ENCODE measurements at regions not wholly inside any gene's neighbourhood (a gene's known extent, or its start where the extent isn't known, plus 50 kb on each side); places are given as distances from the start of the nearest gene placed in this dataset.
"Not testable (repeated sequence)": the region's sequence is repeated elsewhere in the genome, so short reads cannot be mapped to it uniquely, and the experiment has no call there.

GRCh38 chr16:63410594-63410993 is 1374.4 kb upstream of the CDH8 start:
- no peak for DNase-seq

GRCh38 chr16:63403792-63404191 is 1367.6 kb upstream of the CDH8 start:
- DNase-seq, result no peak

- DNase-seq, result not testable (repeated sequence)
Measured at GRCh38 chr16:63388277-63388676, 1352.0 kb upstream of the CDH8 start.

- no peak for DNase-seq
Measured at GRCh38 chr16:63385714-63386432, 1349.6 kb upstream of the CDH8 start.

DNA sequence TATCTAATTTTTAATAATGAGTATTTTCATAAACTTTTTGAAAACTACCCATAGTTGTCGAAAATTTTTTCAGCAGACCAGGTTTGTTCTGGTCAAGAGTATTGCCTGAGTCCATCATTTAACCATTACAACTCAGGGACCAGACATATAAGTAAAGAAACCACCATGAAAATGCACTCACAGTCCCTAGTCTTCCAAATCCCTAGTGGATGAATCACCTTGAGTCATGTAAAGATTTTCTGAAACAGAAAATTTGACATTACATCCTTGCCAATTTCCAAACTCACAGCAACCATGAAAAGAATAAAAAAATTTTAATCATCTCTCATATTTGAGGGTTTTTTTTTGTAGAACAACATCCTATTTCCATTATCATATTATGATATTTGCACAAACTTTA is 1337.5 kb upstream of the CDH8 start:
- DNase-seq, result no peak

GRCh38 chr16:63372815-63373214 is 1336.6 kb upstream of the CDH8 start:
- DNase-seq, result no peak

DNA sequence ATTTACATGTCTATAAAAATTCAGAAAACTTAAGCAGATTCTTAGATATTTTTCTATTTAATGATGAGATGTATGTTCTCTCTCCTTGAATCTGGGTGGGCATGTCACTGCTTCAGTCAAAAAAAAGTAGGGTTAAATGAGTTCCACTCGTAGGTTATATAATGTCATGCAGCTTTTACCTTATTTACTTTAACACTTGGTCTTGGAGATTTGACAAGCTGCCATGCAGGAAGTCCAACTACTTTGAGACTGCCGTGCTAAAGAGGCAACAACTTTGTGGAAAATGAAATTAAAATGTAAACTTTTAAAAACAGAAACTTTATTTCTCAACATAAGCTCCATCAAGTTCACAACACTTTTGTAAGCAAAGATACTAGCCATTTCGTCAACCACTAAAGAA is 1336.0 kb upstream of the CDH8 start:
- no peak for DNase-seq

DNA sequence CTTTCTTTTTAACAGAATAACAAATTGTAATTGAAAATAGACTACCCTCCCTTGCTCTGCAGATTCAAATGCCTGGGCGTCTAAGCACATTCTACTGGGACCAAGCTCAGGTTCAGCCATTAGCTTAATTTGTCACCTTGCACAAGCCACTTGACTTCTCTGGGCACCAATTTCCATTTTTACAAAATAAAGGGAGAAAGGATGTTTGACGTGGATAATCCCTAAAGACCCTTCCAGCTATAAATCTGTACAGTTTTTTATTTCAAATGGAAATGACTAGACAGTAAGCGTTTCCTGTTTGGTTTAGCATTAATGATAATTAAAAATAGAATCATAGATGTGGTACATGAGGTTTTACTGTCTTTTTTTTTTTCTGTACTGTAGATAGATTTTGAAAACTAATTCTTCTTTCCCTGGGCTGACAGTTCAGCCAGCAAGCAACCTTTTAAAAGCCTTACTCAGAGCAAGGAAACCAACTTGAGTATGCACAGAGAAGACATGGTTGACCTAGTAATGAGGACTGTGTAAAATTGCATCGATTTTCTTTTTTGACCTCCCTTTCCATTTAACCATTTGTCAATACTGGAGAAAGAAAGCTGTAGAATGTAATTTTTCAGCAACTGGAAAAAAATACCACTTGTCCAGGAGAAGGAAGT is 1329.5 kb upstream of the CDH8 start:
- DNase-seq, result no peak

GRCh38 chr16:63363738-63364137 is 1327.5 kb upstream of the CDH8 start:
- DNase-seq, result no peak

DNA sequence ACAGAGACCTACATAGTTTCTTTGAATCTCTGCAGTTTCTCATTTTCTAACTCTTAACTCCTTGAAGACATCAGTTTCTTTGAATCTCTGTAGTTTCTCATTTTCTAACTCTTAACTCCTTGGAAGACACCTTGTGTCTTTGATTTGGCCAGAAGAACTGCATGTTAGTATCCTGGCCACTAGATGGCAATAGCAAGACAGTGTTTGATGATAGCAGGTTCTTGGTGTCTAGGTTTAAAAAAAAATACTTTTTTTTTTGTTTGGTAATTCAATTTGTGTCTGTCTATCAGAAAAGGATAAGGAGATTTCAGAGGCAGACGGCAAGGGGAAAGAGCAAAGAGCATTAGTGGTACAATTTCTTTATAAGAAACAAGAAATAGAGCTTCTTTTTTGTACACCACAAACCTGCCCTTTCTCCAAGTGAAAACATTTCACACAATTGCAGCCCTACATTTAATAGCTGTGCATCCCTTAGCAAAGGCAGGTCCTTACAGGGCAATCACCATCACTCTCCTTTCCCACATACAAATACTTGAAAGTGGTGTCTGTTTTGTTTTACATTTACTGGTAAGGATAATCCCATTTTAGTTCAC is 1324.9 kb upstream of the CDH8 start:
- DNase-seq, result no peak

- no peak for DNase-seq
Measured at GRCh38 chr16:63349961-63350360, 1313.7 kb upstream of the CDH8 start.

DNA sequence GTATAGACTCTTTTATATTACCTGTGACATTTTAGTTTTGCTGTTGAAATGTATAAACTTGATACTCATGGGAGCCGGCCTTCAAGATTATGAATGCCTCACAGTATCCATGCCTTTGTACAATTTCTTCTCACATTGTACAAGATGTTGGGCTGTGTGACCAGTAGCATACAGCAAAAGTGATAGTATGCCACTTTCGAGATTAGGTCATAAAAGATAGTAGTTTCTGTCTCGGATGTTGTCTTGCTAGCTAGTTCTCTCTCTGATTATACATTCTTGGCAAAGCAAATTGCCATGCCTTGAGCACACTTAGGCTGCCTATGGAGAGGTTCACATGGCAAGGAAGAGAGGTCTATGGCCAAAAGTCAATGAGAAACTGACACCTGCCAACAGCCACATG is 1309.8 kb upstream of the CDH8 start:
- no peak for DNase-seq

- DNase-seq, result no peak
Measured at GRCh38 chr16:63337264-63337663, 1301.0 kb upstream of the CDH8 start.

DNA sequence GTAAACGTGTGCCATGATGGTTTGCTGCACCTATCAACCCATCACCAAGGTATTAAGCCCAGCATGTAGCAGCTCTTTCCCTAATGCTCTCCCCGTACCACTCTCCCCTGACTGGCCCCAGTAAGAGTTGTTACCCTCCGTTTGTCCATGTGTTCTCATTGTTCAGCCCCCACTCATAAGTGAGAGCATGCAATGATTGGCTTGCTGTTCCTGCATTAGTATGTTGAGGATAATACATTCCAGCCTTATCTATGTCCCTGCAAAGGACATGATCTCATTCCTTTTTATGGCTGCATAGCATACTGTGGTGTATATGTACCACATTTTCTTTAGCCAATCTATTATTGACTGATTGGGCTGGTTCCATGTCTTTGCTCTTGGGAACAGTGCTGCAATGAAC is 1294.9 kb upstream of the CDH8 start:
- no peak for DNase-seq

GRCh38 chr16:63326736-63327339 is 1290.6 kb upstream of the CDH8 start:
- DNase-seq, result no peak

GRCh38 chr16:63323722-63324705 is 1287.8 kb upstream of the CDH8 start:
- no peak for DNase-seq

DNA sequence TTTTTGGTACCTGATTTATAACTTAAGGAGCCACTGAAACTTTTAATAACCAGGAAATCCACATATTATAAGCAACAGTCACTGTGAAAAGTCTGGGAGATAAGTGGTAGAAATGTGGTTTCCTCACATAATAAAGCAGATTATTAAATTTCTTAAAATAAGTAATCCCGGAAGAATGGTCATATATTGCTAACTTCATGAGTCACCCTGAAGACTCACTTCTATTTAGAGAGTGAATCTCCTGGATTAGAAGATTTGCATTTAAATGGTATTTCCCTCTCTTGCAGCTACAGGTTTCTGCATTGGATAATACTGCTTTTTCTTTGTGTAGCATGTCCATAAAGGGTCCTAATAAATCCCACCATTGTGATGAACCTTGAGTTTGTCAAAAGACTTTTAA is 1286.8 kb upstream of the CDH8 start:
- DNase-seq, result no peak

DNA sequence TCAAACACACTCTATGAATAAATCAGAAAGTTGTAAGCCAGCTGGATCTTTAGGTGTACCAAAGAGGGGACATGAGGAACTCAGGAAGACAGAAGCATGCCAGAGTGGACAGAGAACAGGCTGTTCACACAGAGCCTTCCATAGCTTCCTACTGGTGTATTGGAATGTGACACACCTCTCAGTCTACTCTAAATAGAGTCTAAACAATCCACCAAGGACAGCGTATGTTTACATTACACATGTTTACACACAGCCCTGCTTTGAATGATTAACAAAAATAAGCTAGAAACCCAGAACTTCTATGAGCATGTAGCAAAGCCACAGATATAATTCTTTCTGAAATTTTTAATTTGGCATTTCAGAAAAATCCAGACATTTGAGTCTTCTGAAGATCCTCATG is 1279.0 kb upstream of the CDH8 start:
- no peak for DNase-seq

- no peak for DNase-seq
Measured at GRCh38 chr16:63312346-63312745, 1276.1 kb upstream of the CDH8 start.

DNA sequence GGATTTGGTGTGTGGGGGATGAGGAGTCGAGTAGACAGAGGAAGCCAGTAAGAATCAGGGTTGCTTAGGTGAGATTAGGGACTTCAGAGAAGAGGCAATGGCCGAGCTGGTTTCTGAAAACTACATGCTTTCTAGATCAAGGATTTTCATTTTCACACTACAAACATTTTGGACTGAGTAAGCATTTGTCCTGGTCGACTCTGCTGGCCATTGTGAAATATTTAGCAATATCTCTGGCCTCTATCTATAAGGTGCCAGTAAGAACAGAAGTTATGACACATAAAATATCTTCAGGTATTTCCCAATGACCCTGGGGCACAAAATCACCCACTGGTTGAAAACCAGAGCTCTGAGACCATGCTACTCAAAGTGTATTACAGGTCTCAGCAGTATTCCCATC is 1275.1 kb upstream of the CDH8 start:
- no peak for DNase-seq

- DNase-seq, result no peak
Measured at GRCh38 chr16:63302811-63303210, 1266.6 kb upstream of the CDH8 start.

GRCh38 chr16:63301349-63301748 is 1265.1 kb upstream of the CDH8 start:
- DNase-seq, result no peak

DNA sequence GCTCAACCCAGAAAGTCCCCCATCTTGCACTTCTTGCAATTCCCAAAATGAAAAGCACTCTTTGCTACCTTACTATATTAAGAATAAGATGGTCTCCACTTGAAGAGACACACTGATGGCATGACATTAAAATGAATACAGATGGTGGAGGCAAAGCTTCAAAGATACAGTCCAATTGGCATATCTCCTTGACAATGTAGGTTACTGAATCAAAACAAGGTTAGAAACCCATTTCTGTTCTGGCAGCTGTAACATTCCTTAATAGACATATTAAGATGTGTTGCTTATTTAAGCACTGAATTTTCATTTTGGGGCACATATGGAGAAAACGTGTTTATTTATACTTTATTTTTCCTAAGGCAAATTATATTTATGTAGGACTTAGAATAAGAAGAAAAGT is 1262.8 kb upstream of the CDH8 start:
- no peak for DNase-seq
